ENCODE measurements at regions not wholly inside any gene's neighbourhood (a gene's known extent, or its start where the extent isn't known, plus 50 kb on each side); places are given as distances from the start of the nearest gene placed in this dataset.

DNA sequence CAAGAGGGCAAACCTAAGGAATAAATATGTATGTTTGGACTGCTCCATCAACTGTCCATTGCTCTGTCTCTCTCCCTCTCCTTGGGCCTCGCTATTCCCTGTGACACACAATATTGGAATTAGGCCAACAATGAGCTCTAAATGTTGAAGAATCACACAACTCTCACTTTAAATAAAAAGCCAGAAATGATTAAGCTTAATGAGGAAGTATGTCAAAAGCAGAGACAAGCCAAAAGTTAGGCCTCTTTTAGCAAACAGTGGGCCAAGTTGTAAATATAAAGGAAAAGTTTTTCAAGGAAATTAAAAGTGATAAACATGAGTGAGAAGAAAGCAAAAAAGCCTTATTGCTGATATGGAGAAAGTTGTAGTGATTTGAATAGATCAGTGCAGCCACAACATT is 141.0 kb downstream of the VGLL3 start:
- TF ChIP-seq, protein P1, sequence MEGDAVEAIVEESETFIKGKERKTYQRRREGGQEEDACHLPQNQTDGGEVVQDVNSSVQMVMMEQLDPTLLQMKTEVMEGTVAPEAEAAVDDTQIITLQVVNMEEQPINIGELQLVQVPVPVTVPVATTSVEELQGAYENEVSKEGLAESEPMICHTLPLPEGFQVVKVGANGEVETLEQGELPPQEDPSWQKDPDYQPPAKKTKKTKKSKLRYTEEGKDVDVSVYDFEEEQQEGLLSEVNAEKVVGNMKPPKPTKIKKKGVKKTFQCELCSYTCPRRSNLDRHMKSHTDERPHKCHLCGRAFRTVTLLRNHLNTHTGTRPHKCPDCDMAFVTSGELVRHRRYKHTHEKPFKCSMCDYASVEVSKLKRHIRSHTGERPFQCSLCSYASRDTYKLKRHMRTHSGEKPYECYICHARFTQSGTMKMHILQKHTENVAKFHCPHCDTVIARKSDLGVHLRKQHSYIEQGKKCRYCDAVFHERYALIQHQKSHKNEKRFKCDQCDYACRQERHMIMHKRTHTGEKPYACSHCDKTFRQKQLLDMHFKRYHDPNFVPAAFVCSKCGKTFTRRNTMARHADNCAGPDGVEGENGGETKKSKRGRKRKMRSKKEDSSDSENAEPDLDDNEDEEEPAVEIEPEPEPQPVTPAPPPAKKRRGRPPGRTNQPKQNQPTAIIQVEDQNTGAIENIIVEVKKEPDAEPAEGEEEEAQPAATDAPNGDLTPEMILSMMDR (conservative IDR thresholded peaks at IDR 0.05; ENCODE audit: low read depth, low read length): no peak
- TF ChIP-seq SMC3 (IDR thresholded peaks at IDR 0.05; ENCODE audit: low read depth, low read length): no peak
- no peak for TF ChIP-seq RCOR1 (IDR thresholded peaks at IDR 0.05; ENCODE audit: insufficient replicate concordance, low read length)
- no peak for TF ChIP-seq CEBPB (IDR thresholded peaks at IDR 0.05; ENCODE audit: low read depth, low read length)
- no peak for TF ChIP-seq RFX5 (IDR thresholded peaks at IDR 0.05; ENCODE audit: low read depth, low read length)
- no peak for TF ChIP-seq POLR2A (IDR thresholded peaks at IDR 0.05; ENCODE audit: low read depth, low read length)
- TF ChIP-seq, protein P2, sequence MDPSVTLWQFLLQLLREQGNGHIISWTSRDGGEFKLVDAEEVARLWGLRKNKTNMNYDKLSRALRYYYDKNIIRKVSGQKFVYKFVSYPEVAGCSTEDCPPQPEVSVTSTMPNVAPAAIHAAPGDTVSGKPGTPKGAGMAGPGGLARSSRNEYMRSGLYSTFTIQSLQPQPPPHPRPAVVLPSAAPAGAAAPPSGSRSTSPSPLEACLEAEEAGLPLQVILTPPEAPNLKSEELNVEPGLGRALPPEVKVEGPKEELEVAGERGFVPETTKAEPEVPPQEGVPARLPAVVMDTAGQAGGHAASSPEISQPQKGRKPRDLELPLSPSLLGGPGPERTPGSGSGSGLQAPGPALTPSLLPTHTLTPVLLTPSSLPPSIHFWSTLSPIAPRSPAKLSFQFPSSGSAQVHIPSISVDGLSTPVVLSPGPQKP (IDR thresholded peaks at IDR 0.05; ENCODE audit: borderline replicate concordance, low read depth, low read length): no peak
- no peak for TF ChIP-seq MAFK (IDR thresholded peaks at IDR 0.05; ENCODE audit: low read depth, low read length)
- no peak for TF ChIP-seq NFE2L2 (IDR thresholded peaks at IDR 0.05; ENCODE audit: low read depth, low read length)
